ENCODE measurements at regions not wholly inside any gene's neighbourhood (a gene's known extent, or its start where the extent isn't known, plus 50 kb on each side); places are given as distances from the start of the nearest gene placed in this dataset.

DNA sequence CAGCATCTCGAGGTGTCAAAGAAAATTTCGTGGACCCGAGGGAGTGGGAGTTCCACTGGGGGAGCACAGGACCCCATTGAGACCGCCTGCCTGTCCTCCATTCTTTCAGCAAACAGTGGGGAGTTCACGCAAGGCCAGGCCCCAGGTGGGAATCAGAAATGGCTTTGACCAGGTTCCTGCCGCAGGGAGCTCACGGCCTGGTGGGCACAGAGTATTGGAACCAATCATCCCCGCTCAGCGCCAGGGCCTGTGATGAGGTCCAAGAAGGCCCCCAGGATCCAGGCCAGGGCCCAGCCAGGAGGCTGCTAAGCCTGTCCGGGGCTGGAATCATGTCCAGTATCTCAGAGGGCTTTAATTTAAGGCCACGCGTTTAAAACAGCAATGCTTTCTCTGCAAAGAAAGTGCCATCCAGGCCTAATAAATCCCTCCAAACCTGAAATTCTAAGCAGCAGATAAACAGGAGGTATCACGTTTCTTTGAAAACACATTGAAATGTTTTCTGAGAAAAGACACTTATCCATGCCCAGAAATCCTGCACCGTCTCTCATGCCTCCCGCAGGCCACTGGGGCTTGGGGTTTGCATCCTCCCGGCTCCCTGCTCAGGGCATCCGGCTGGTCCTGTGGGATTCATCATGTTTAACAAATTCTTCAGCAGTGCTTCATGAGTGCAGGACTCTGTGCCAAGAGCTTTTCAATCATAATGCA lies 125.7 kb downstream of the OAT start:
- H3K4me3 ChIP-seq (ENCODE audit: low read depth, low read length), result no peak overlapping the region
- TF ChIP-seq CTCF (IDR thresholded peaks at IDR 0.05; ENCODE audit: control insufficient read depth, extremely low read depth, insufficient read depth), result no peak
- no peak for DNase-seq (ENCODE audit: low read depth)

DNA sequence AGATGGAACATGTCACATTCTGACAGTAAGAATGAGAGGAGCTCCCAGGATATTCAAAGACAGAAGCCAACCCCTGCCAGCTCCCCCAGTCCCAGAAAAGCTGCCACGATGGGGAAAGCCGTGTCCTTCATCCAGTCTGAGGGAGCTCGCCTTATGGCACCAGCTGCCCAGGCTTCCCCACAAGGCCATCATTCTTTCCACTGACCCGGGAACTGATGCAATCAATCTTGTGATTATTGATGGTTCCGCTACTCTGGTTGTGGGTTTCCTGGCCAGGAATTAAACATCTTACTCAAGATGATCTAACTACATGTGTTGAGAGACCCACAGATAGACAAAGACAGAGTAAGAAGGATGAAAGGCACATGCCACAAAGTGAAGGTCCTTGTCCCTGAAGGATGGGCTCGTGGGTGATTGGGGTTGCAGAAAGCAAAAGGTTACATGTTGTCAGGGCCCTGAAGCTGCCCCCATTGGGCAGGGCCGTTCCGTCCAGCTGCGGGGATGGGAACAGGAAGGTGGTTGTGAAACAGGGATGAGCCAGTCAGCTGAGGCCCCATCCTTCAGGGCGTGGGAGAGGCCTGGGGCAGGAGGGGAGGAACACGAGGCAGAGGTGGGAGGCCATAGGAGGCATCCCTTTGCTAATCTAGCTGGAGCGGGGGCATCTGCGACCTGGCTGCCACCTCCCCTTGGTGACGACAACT lies 127.6 kb downstream of the OAT start:
- no peak overlapping the region for H3K4me3 ChIP-seq (ENCODE audit: low read depth, low read length)
- DNase-seq (ENCODE audit: low read depth), result no peak
- TF ChIP-seq CTCF (IDR thresholded peaks at IDR 0.05; ENCODE audit: control insufficient read depth, extremely low read depth, insufficient read depth), result no peak

DNA sequence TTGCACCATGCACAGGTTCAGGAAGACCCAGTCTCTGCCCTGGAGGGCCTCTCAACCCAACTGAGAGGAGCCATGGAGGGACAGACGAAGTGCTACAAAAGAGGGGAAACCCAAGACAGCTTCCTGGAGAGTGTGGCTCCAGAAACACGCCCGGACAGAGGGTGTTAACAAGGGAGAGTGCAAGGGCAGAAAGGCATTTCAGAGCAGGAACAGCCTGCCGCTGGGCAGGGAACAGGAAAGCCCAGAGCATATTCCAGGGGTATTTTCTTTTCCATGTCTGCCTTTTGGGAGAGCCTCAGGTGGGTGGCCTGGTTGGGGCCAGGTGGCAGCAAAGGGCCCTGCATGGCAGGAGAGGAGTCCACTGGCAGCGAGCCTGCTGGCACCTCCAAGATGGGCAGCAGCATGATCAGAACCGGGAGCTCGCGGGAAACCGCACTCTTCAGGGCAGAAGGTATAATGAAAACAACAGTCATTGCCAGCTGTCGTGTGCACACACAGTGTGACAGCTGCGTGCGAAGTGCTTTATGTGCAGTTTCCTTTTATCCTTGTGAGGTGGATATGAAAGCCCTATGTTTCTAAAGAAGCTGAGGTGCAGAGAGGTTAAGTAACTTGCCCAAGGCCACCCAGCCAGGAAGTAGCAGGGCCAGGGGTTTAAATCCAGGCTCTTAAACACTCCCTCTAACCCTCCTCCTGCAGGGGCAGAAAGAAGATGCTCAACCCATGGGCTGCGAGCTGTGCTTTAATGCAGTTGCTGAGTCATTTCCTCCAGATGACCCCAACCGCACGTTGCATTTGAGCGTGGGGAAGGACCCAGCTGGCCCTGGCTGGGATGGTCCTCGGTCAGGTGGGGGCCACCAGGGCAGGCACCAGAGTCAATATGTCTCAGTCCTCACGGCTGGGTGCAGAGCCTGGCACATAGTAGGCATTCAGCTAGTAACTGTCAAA lies 128.6 kb downstream of the OAT start:
- no peak for TF ChIP-seq CTCF (IDR thresholded peaks at IDR 0.05; ENCODE audit: control insufficient read depth, extremely low read depth, insufficient read depth)
- DNase-seq (ENCODE audit: low read depth), result no peak
- no peak overlapping the region for H3K4me3 ChIP-seq (ENCODE audit: low read depth, low read length)

DNA sequence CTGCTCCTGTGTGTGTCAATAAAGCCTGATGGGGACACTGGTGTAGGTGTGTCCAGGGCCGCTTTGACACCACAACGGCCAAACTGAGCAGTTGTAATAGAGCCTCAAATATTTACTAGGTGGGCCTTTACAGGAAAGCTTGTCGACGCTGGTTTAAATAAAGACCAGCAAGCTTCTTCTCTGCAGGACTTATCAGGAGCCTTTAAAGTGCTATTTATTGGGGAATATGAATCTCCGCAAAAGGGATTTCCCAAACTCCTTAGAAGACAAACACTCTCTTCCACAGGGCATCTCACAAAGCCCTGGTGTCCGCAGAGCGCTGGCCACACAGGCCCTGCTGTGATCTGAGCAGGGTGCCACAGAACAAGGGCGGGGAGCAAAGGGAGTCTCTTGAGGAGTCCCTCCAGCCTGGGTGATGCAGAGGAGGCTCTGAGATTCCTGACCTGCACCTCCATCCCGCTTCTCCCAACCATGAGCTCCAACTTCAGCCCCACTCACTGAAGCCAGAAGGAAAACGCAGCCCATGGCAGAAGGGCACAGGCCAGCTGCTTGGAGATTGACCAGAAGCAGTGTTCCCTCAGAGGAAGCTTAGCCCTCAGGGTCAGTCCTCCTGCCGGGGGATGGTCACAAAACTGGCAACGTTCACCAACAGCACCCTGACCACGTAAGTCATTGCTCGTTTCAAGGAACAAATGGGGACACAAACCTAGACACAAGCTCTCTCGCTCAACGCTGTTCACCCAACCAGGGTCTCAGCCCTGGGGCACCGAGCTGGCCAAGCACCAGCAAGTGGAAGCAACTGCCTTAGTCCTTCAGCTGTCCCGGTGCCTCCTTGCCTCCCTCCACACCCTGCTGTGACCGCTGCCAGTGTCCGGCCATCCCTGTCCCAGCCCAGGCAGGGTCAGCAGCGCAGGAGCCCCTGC lies 129.5 kb downstream of the OAT start:
- no peak for DNase-seq (ENCODE audit: low read depth)
- no peak for TF ChIP-seq CTCF (IDR thresholded peaks at IDR 0.05; ENCODE audit: control insufficient read depth, extremely low read depth, insufficient read depth)
- no peak overlapping the region for H3K4me3 ChIP-seq (ENCODE audit: low read depth, low read length)

DNA sequence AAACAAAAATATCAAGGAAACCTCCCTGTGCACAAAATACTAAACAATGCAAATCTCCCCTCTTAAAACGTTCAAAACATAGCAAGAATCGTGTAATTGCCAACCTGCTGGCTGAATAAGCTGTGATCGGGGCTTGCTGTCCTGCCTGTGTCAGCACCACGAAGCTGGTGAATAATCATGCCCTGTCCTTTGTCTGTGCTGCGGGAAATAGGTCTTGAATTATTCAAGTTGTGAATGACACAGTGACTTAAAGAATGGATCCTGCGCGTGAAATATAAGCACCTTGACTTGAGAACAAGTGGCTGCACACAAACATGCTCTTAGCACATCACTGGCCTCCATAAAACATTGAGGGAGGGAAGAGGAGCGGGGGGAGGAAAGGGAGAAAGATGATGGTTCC lies 130.2 kb downstream of the OAT start:
- no peak overlapping the region for H3K4me3 ChIP-seq (ENCODE audit: low read depth, low read length)
- no peak for DNase-seq (ENCODE audit: low read depth)

More for the DNA sequence above, 130.2 kb downstream of the OAT start:
- TF ChIP-seq CTCF (IDR thresholded peaks at IDR 0.05; ENCODE audit: control insufficient read depth, extremely low read depth, insufficient read depth), result no peak
